Dermis microvascular lymphatic vessel endothelial cell (primary cell): ENCODE measurements at regions not wholly inside any gene's neighbourhood (a gene's known extent, or its start where the extent isn't known, plus 50 kb on each side); places are given as distances from the start of the nearest gene placed in this dataset.

Experiments
- DNase-seq, 2 donors: peaks; one replicate each; pipeline versions ENCODE4 v3.0.0 to v3.0.0-alpha.2; 2010; ENCODE audit warnings: low read depth in 2 of 2

DNA sequence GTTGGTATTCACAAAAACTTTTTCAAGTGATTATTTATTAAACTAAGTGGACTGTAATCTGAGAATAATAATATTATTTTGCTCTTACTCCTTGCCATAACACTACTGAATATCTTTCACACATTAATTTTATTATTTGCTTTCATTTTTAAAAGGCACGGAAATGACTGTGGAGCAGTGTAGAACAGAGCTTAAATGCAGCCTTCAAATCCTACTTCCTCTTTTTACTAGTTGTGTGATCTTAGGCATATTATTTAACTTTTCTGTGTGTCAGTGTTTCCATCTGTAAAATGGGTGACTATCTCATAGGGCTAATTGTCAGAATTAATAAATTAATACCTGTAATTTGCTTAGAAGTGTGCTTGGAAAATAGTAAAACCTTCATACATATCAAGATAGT lies 55.5 kb upstream of the SLC8A1 start:
- no peak for DNase-seq

- DNase-seq = no peak
Observed at GRCh38 chr2:40510304-40510703, 58.4 kb upstream of the SLC8A1 start.

DNA sequence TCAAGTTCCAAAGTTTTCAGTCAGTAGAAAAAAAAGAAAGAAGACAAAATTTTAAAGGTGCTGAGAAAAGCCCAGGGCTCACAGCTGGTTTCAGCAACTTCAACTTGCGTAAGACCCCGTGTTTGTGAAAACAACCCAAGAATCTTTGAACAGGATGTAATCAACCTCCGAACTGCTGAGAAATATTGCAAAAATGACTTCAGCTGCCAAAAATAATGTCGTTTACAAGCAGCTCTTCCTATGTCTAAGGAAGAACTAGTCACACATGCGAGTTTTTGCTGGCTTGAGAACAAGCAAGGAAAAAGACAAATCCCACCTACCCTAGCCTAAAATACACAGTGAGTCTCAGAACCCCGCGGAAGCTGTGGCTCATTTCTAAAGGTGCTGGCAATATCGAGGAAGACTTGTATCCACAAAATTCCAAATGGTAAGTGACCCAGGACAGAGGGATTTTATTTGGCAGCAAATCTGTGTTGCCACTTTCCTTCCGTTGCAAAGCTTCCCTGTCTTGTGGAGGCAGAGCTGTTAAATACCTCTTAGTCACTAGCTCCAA lies 59.8 kb upstream of the SLC8A1 start:
- DNase-seq = peak in 1 of 2 donors; percentile 66

DNA sequence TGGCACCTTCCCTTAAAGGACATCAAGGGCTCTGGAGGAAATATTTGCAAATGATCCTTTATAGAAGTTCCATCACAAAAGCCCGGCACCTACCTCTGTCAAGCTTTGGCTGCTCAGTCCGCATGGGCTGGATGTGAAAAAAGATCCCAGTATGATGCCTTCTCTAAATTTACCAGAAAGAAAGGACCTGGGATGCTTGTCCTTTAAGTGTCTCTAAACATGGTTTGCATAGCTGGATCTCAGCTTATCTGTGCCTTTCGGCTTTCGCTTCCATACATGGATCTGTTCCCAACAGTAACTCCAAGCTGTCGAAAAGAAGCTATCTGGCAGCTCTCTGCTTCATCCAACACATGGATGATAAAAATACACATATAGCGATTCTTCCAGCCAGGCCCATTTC lies 60.4 kb upstream of the SLC8A1 start:
- DNase-seq = no peak

- no peak for DNase-seq
Observed at GRCh38 chr2:40513201-40513600, 61.3 kb upstream of the SLC8A1 start.

GRCh38 chr2:40516604-40517003 lies 64.7 kb upstream of the SLC8A1 start:
- no peak for DNase-seq

DNA sequence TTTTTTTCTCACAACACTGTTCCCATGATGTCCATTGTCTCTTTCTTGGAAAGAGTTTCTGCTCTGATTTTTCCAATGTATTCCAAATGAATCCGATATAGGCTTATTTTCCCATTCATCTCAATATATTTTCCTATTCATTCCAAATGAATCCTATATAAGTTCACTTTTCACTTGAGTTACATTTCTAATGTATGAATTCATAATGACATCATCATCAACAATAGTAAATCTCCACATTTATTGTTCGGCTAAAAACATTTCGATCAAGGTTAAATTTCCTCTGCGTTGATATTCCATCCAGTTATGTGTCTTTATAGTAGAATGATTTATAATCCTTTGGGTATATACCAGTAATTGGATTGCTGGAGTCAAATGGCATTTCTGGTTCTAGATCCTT lies 76.7 kb upstream of the SLC8A1 start:
- DNase-seq = no peak

GRCh38 chr2:40531359-40531758 lies 79.5 kb upstream of the SLC8A1 start:
- DNase-seq = no peak

DNA sequence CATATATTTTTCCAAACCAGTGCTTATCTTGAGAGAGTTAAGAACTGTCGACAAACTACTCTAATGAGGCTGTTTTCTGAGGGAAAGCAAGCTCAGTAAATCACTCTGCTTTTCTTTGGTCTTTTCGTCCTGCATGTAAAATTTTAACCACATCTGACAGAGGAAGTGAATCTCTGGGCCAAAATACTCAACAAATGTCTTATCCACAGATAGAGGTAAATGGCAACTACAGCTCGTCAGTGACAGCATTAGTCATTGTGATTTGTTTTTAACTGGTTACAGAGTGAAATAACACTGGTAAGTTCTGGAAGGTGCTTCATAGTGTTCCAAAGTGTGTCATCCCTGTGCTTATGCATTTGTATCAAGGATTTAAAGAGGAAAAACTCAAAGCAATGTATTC lies 82.6 kb upstream of the SLC8A1 start:
- DNase-seq = no peak

DNA sequence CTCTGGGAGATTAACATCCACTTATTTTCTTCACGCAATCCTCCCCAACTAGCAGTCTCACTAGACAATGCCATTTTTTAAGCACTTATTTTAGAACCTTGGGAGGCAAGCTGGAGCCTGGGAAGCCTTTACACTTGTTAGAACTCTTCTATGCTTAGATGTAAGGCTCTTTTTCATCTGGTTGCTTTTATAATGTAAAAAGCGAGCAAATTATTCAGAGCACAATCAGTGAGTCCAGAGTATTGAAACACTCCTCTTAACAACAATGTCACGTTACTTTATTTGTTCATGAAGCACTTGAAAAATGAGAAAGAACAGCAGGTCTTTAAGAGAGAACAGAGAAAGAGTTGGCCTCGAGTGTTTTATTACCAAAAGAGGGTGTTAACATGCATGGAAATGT lies 84.1 kb upstream of the SLC8A1 start:
- no peak for DNase-seq

GRCh38 chr2:40540026-40540425 lies 88.1 kb upstream of the SLC8A1 start:
- no peak for DNase-seq

GRCh38 chr2:40543381-40543780 lies 91.5 kb upstream of the SLC8A1 start:
- DNase-seq = no peak

- no peak for DNase-seq
Observed at GRCh38 chr2:40544072-40544471, 92.2 kb upstream of the SLC8A1 start.

- no peak for DNase-seq
Observed at GRCh38 chr2:40545645-40546044, 93.8 kb upstream of the SLC8A1 start.

DNA sequence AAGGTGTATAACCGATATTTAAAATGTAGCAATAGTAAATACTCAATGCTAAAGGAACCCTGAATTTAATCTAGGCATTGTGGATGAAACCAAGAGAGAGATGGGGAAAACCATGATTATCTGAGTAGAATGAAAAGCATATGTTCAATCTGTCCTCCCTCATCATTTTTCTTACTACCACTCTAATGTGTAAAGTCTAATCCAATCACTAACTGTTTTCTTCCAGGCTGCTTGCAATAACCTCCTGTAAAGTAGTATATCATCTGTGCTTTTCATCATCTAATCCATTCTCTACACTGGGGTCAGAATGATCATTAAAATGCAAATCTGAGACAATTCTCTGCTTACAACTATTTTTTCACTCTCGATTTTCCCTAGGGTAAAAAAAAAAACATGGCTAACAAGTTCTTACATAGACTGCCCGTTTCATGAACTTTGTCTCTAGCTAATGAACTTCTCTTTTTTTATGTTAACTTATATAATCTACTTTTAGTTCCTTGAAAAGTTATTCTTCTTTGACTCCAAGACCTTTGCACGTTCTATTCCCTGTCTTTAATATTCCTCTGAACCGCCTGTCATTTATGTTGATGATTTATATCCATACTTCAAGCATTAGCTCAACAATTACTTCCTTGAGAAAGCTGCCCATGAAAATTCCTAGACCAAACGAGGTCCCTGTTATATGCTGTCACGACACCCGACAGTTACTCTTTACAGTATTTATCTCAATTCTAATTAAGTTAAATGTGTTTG lies 94.7 kb upstream of the SLC8A1 start:
- DNase-seq = no peak

DNA sequence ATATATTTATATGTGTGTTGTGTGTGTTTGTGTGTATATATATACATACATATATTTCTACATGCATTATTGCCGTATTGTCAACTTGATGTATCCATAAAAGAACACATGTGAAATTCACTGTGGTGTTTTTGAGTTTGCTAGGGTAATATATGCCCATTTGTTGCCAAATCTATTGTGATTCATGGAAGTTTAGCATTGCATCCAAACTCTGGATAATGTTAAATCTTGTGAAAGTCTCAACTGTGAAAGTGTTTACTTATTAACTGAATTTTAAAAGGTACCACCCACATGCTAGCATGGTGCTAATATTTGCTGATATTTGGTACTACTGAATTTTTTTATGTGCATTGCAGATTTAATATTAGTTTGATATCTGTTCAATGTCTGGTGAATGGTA lies 96.6 kb upstream of the SLC8A1 start:
- no peak for DNase-seq

DNA sequence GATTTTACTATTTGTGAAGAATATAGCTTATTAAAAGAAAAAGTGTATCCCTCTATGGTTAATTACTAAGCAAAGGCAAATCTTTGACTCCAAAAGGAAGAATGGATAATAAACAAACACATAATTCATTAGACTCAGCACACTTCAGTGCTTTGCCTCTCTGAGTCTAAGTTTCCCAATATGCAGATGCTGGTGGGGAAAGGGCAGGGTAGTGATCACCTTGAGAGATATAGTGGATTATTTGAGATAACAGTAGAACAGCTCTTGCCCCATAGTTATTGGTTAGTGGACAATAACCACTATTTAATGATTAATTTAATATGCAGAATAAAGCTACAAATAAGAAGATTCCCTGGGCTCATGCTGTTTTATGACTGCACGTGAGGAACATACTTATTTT lies 98.2 kb upstream of the SLC8A1 start:
- no peak for DNase-seq

GRCh38 chr2:40551081-40551480 lies 99.2 kb upstream of the SLC8A1 start:
- DNase-seq = no peak

DNA sequence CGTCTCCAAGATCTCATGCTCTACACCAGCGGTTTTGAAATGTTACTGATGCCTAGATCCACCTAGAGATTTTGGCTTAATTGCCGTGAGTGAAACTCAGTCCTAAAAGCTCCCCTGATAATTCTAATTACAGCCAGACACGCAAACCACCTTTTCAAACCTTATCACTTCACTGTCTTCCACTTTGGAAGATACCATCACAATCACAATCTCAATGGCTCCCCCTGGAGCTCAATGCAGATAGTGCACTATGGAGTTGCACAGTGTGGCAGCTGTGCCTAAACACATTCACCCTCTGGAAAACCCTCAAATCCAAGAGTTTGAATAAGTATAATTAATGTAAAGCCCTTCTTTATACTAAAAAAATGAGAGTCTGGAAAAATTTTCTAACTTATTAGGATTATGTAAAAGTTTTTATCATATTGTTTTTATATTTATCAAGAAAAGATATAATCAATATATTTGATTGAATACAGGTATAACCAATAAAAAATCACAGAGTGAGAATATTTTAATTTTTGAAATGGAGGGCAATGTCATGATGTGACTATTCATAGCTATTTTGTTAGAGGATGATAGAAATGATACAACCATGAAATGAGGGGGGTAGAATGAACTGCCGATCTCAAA lies 102.9 kb upstream of the SLC8A1 start:
- DNase-seq = peak; percentile 17 to 54

DNA sequence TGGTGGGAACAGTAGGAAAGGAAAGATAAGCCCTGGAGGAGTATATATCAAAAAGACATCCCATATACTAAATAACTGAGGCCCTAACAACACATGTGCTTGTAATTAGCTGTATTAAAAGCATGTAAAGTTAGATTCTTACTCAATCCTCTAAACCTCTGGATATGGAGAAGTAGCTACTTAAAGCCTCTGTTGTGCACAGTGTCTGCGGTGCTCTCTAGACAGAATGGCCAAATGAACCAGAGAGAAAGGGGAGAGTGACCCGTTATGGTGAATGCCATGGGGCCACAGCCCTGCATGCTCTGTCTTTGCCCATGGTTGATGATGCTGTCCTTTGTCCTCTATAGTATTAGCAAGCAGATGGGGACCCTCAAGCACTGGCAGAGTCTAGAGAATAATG lies 104.4 kb upstream of the SLC8A1 start:
- no peak for DNase-seq

DNA sequence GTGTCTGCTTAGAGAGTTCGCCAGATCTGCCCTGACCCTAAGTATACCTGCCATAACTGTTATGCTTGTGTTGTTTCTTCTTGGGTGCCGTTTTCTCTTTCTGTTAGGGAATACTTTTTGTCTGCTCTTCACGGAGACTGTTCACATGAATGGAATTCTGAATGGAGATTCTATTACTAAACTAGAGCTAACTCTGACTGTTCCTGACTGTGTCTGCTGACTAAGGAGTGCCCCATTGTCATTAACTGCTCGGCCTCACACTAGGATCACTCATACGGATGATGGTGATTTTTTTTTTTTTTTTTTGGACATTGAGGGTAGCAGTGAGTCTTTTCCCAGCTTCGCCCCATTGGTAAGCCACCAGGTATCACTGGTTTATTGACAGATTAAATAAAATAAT lies 104.8 kb upstream of the SLC8A1 start:
- DNase-seq = no peak

GRCh38 chr2:40558761-40559160 lies 106.9 kb upstream of the SLC8A1 start:
- DNase-seq = no peak

DNA sequence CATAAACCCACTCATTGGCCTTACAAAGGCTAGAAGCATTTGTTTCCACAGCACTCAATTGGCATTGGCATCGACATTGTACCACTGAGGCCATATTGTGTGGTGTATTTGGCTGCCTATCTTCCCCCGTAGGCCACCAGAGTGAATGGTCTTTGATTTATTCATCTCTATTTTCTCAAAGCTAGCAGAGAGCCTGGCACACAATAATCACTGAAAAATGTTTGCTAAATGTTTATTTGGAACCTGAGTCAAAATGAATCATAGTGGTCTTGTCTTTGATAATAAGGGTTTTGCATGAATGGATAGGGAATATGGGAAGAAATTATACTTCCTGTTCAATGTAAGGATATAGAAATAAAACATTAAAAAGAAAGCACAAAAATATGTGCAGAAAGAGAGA lies 107.3 kb upstream of the SLC8A1 start:
- DNase-seq = no peak
